LNCAP (cell line): ENCODE measurements at regions not wholly inside any gene's neighbourhood (a gene's known extent, or its start where the extent isn't known, plus 50 kb on each side); places are given as distances from the start of the nearest gene placed in this dataset.

Experiments used
- CTCF ChIP-seq: fragments of 450-650 bp; IDR thresholded peaks from 2 replicates; pipeline ENCODE4 v1.5.1; 2017; ENCODE audit warnings: mild to moderate bottlenecking

GRCh38 chr5:2130361-2130760, 247.6 kb upstream of the IRX4 start:
- TF ChIP-seq CTCF: no peak

GRCh38 chr5:2129568-2130272, 247.0 kb upstream of the IRX4 start:
- TF ChIP-seq CTCF: no peak

GRCh38 chr5:2128686-2129355, 246.1 kb upstream of the IRX4 start:
- no peak for TF ChIP-seq CTCF

- TF ChIP-seq CTCF: no peak
These were observed 243.8 kb upstream of the IRX4 start for GRCh38 chr5:2126512-2126911.

- TF ChIP-seq CTCF: no peak
These were observed 243.2 kb upstream of the IRX4 start for GRCh38 chr5:2125901-2126265.

- TF ChIP-seq CTCF: no peak
These were observed 242.6 kb upstream of the IRX4 start for GRCh38 chr5:2125171-2125900.

GRCh38 chr5:2124434-2125170, 241.9 kb upstream of the IRX4 start:
- no peak for TF ChIP-seq CTCF
